ENCODE measurements at regions not wholly inside any gene's neighbourhood (a gene's known extent, or its start where the extent isn't known, plus 50 kb on each side); places are given as distances from the start of the nearest gene placed in this dataset.

- no peak for DNase-seq
These were observed 206.0 kb downstream of the GLI2 start for GRCh38 chr2:120941571-120942120.

GRCh38 chr2:120942658-120943057, 207.0 kb downstream of the GLI2 start:
- no peak for DNase-seq

GRCh38 chr2:120943403-120944034, 207.9 kb downstream of the GLI2 start:
- DNase-seq: no peak

GRCh38 chr2:120944575-120944974, 208.9 kb downstream of the GLI2 start:
- no peak for DNase-seq

GRCh38 chr2:120945091-120945490, 209.4 kb downstream of the GLI2 start:
- no peak for DNase-seq

GRCh38 chr2:120945832-120946499, 210.3 kb downstream of the GLI2 start:
- DNase-seq: no peak

GRCh38 chr2:120947327-120947726, 211.7 kb downstream of the GLI2 start:
- no peak for DNase-seq

- DNase-seq: no peak
These were observed 212.5 kb downstream of the GLI2 start for GRCh38 chr2:120947982-120948661.

GRCh38 chr2:120948662-120949011, 213.0 kb downstream of the GLI2 start:
- DNase-seq: no peak

GRCh38 chr2:120949027-120949956, 213.6 kb downstream of the GLI2 start:
- no peak for DNase-seq

GRCh38 chr2:120949957-120950590, 214.4 kb downstream of the GLI2 start:
- DNase-seq: no peak

- no peak for DNase-seq
These were observed 216.0 kb downstream of the GLI2 start for GRCh38 chr2:120951693-120952092.

GRCh38 chr2:120952318-120952717, 216.7 kb downstream of the GLI2 start:
- DNase-seq: no peak

- no peak for DNase-seq
These were observed 217.5 kb downstream of the GLI2 start for GRCh38 chr2:120953066-120953756.

GRCh38 chr2:120953843-120954584, 218.3 kb downstream of the GLI2 start:
- no peak for DNase-seq

GRCh38 chr2:120954939-120955338, 219.3 kb downstream of the GLI2 start:
- no peak for DNase-seq

GRCh38 chr2:120955427-120955826, 219.8 kb downstream of the GLI2 start:
- no peak for DNase-seq

- no peak for DNase-seq
These were observed 221.0 kb downstream of the GLI2 start for GRCh38 chr2:120956486-120957156.

GRCh38 chr2:120957905-120958304, 222.2 kb downstream of the GLI2 start:
- DNase-seq: no peak

GRCh38 chr2:120958623-120959366, 223.1 kb downstream of the GLI2 start:
- no peak for DNase-seq

Data from DMS 273 treated with DMSO at 0.1 percent for 48 hours (cell line).